ENCODE measurements at regions not wholly inside any gene's neighbourhood (a gene's known extent, or its start where the extent isn't known, plus 50 kb on each side); places are given as distances from the start of the nearest gene placed in this dataset.

DNA sequence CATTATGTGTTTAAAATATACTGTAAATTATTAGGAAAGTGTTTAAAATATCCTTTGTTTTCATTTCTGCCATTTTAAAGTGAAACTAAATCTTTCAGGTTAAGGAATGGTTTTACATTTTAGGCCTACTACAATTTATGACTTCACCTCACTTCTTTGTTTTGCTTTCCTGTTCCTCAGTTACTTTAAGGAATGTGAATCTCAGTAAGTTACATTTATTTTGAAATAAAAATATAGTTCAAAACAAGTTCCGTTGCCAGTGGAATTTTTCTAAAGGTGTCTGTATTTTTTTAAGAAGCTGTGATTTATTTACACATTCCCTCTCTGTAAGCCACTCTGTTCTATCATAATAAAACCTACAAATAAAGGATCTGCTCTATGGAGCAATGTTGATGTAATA is 630.9 kb upstream of the AGTR1 start:
- TF ChIP-seq CTCF (IDR thresholded peaks at IDR 0.05) (no peak), POLR2A (IDR thresholded peaks at IDR 0.05) (no peak)
- WGBS, 2 donors, result 43% methylated on average over 1 of the region's 1 CpG
- no peaks in the 10 kb centered on the region for H3K4me1 ChIP-seq
- H3K27me3 ChIP-seq, result no peaks in the 10 kb centered on the region
- no peak for DNase-seq
- H3K9me3 ChIP-seq, result no peaks in the 10 kb centered on the region
- H3K27ac ChIP-seq, result no peak overlapping the region
- H3K36me3 ChIP-seq, result no peaks in the 10 kb centered on the region
- intact Hi-C loops (cut with DNase I), result no loop called here
- no peak overlapping the region for H3K4me3 ChIP-seq

GRCh38 chr3:148068466-148068865 is 629.2 kb upstream of the AGTR1 start:
- 15 to 49% methylated on average over 1 of the region's 1 CpG for WGBS, 2 donors
- no peaks in the 10 kb centered on the region for H3K9me3 ChIP-seq
- TF ChIP-seq CTCF (IDR thresholded peaks at IDR 0.05), result no peak
- TF ChIP-seq POLR2A (IDR thresholded peaks at IDR 0.05), result no peak

GRCh38 chr3:148070041-148070440 is 627.7 kb upstream of the AGTR1 start:
- no peak for TF ChIP-seq CTCF (IDR thresholded peaks at IDR 0.05)
- no peak for TF ChIP-seq POLR2A (IDR thresholded peaks at IDR 0.05)
- intact Hi-C loops (cut with DNase I), result no loop called here

More at GRCh38 chr3:148068466-148068865, 629.2 kb upstream of the AGTR1 start:
- no peak for DNase-seq
- no peaks in the 10 kb centered on the region for H3K4me1 ChIP-seq
- H3K27me3 ChIP-seq, result no peaks in the 10 kb centered on the region
- intact Hi-C loops (cut with DNase I), result no loop called here
- H3K4me3 ChIP-seq, result no peak overlapping the region
- no peak overlapping the region for H3K27ac ChIP-seq
- no peaks in the 10 kb centered on the region for H3K36me3 ChIP-seq

GRCh38 chr3:148073721-148074456 is 623.8 kb upstream of the AGTR1 start:
- intact Hi-C loops (cut with DNase I), result no loop called here
- Histone ChIP-seq H3K27me3 (no peaks in the 10 kb centered on the region), H3K4me1 (no peaks in the 10 kb centered on the region), H3K4me3 (no peak overlapping the region), H3K9me3 (no peaks in the 10 kb centered on the region), H3K36me3 (no peaks in the 10 kb centered on the region), H3K27ac (no peak overlapping the region)
- TF ChIP-seq POLR2A (IDR thresholded peaks at IDR 0.05), result no peak
- no peak for TF ChIP-seq CTCF (IDR thresholded peaks at IDR 0.05)
- DNase-seq, result no peak
- 52 to 65% methylated on average over 4 of the region's 4 CpGs for WGBS, 2 donors

More at GRCh38 chr3:148070041-148070440, 627.7 kb upstream of the AGTR1 start:
- H3K27me3 ChIP-seq, result no peaks in the 10 kb centered on the region
- H3K27ac ChIP-seq, result no peak overlapping the region
- no peak overlapping the region for H3K4me3 ChIP-seq
- 76 to 80% methylated on average over 3 of the region's 3 CpGs for WGBS, 2 donors
- no peaks in the 10 kb centered on the region for H3K36me3 ChIP-seq
- H3K4me1 ChIP-seq, result no peaks in the 10 kb centered on the region
- DNase-seq, result no peak
- H3K9me3 ChIP-seq, result no peaks in the 10 kb centered on the region

DNA sequence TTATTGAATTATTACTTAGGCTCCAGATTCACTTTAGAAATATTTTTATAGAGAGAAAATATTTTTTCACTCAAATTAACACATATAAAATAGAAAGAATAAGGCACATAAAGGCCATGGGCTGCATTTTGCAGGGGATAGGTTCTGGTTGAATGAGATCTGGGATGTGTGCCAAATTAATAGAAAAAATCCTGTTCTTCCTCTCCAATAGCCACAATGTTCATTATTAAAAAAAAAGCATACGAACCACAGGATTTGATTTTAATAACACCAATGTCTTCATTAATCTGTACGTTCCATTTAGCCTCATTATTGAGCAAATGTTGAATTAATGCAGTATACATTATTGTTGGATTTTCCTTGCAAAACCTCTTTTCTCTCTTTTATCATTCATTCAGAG is 622.8 kb upstream of the AGTR1 start:
- intact Hi-C loops (cut with DNase I), result no loop called here
- no peak overlapping the region for H3K4me3 ChIP-seq
- H3K27me3 ChIP-seq, result no peaks in the 10 kb centered on the region
- WGBS, 2 donors, result 30 to 56% methylated on average over 2 of the region's 2 CpGs
- no peaks in the 10 kb centered on the region for H3K36me3 ChIP-seq
- no peak for DNase-seq
- H3K9me3 ChIP-seq, result no peaks in the 10 kb centered on the region
- no peaks in the 10 kb centered on the region for H3K4me1 ChIP-seq
- no peak overlapping the region for H3K27ac ChIP-seq
- TF ChIP-seq POLR2A (IDR thresholded peaks at IDR 0.05) (no peak), CTCF (IDR thresholded peaks at IDR 0.05) (no peak)

All from esophagus squamous epithelium (tissue), 5 donors.